ENCODE measurements at regions not wholly inside any gene's neighbourhood (a gene's known extent, or its start where the extent isn't known, plus 50 kb on each side); places are given as distances from the start of the nearest gene placed in this dataset.
A peak's percentile ranks its signal among the peaks of the same experiment; 100 is the strongest.
"Not testable (repeated sequence)": the region's sequence is repeated elsewhere in the genome, so short reads cannot be mapped to it uniquely, and the experiment has no call there.

GRCh38 chr7:35975851-35976454 is 175.1 kb downstream of the SEPTIN7 start:
- Mint-ChIP-seq H3K36me3 (ENCODE audit: insufficient read depth) (no peaks in the 10 kb centered on the region), H3K4me3 (ENCODE audit: low read depth) (no peak overlapping the region), H3K27ac (no peak overlapping the region), H3K9me3 (ENCODE audit: low read depth) (no peaks in the 10 kb centered on the region), H3K4me1 (ENCODE audit: low read depth) (no peaks in the 10 kb centered on the region), H3K27me3 (no peaks in the 10 kb centered on the region)
- TF ChIP-seq, protein P1, sequence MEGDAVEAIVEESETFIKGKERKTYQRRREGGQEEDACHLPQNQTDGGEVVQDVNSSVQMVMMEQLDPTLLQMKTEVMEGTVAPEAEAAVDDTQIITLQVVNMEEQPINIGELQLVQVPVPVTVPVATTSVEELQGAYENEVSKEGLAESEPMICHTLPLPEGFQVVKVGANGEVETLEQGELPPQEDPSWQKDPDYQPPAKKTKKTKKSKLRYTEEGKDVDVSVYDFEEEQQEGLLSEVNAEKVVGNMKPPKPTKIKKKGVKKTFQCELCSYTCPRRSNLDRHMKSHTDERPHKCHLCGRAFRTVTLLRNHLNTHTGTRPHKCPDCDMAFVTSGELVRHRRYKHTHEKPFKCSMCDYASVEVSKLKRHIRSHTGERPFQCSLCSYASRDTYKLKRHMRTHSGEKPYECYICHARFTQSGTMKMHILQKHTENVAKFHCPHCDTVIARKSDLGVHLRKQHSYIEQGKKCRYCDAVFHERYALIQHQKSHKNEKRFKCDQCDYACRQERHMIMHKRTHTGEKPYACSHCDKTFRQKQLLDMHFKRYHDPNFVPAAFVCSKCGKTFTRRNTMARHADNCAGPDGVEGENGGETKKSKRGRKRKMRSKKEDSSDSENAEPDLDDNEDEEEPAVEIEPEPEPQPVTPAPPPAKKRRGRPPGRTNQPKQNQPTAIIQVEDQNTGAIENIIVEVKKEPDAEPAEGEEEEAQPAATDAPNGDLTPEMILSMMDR (IDR thresholded peaks at IDR 0.05; ENCODE audit: unreplicated experiment): peak; percentile 85
- DNase-seq (ENCODE audit: low spot score, unreplicated experiment): peak; percentile 32

GRCh38 chr7:35978816-35979640 is 174.0 kb upstream of the EEPD1 start:
- not testable (repeated sequence) for H3K27ac Mint-ChIP-seq

DNA sequence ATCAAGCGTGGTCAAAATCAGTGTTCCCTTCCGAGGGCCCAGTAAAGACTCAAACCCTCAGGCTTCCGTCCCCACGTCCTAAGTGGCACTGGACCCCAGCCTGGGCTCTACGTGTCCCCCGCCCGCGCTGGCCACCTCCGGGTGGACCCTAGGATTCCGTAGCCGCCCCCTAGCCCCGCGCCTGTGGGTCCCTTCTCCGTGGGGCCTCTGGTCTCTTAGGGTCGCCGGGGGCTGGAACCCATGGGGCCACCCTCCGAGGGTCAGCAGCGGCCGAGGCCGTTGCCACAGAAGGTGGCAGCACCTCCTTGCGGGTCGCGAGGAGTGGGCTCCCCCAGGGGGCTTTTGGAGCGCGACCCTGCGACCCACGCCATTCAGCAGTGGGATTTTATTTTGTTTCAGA is 170.5 kb upstream of the EEPD1 start:
- H3K4me1 Mint-ChIP-seq (ENCODE audit: low read depth): no peaks in the 10 kb centered on the region
- H3K9me3 Mint-ChIP-seq (ENCODE audit: low read depth): no peaks in the 10 kb centered on the region
- DNase-seq (ENCODE audit: low spot score, unreplicated experiment): no peak
- H3K27ac Mint-ChIP-seq: no peak overlapping the region
- no peak overlapping the region for H3K4me3 Mint-ChIP-seq (ENCODE audit: low read depth)
- H3K27me3 Mint-ChIP-seq: no peaks in the 10 kb centered on the region
- H3K36me3 Mint-ChIP-seq (ENCODE audit: insufficient read depth): no peaks in the 10 kb centered on the region
- TF ChIP-seq, protein P1 (IDR thresholded peaks at IDR 0.05; ENCODE audit: unreplicated experiment): no peak

More at GRCh38 chr7:35978816-35979640, 174.0 kb upstream of the EEPD1 start:
- H3K27me3 Mint-ChIP-seq; DNase-seq (ENCODE audit: low spot score, unreplicated experiment); H3K36me3 Mint-ChIP-seq (ENCODE audit: insufficient read depth); H3K4me3 Mint-ChIP-seq (ENCODE audit: low read depth); H3K9me3 Mint-ChIP-seq (ENCODE audit: low read depth); H3K4me1 Mint-ChIP-seq (ENCODE audit: low read depth): not testable (repeated sequence)

DNA sequence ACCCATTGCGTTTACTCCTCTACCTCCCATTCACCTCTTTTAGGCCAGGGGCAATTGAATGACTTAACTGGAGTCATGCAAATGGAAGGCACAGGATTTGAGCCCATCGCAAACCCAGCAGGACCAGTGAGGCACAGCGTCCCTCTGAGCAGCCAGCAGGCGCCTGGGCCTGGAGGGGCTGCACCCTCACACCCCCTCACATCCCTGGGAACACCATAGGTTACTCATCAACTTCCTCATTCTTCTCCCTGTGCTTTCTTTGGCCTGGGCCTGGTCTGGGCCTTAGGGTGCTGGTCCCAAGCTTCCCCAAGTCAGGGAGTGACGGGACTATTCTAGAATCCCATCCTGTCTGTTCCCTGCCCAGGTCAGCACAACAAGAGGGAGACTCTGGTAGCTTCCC is 169.4 kb upstream of the EEPD1 start:
- Mint-ChIP-seq H3K9me3 (ENCODE audit: low read depth) (no peaks in the 10 kb centered on the region), H3K27me3 (no peaks in the 10 kb centered on the region), H3K4me3 (ENCODE audit: low read depth) (no peak overlapping the region), H3K4me1 (ENCODE audit: low read depth) (no peaks in the 10 kb centered on the region), H3K36me3 (ENCODE audit: insufficient read depth) (no peaks in the 10 kb centered on the region), H3K27ac (no peak overlapping the region)
- TF ChIP-seq, protein P1 (IDR thresholded peaks at IDR 0.05; ENCODE audit: unreplicated experiment): no peak
- no peak for DNase-seq (ENCODE audit: low spot score, unreplicated experiment)

- Mint-ChIP-seq H3K4me1 (ENCODE audit: low read depth) (no peaks in the 10 kb centered on the region), H3K27ac (no peak overlapping the region), H3K27me3 (no peaks in the 10 kb centered on the region), H3K9me3 (ENCODE audit: low read depth) (no peaks in the 10 kb centered on the region), H3K4me3 (ENCODE audit: low read depth) (no peak overlapping the region), H3K36me3 (ENCODE audit: insufficient read depth) (no peaks in the 10 kb centered on the region)
- peak; percentile 69 for DNase-seq (ENCODE audit: low spot score, unreplicated experiment)
- TF ChIP-seq, protein P1 (IDR thresholded peaks at IDR 0.05; ENCODE audit: unreplicated experiment): peak; percentile 93
These were observed 167.8 kb upstream of the EEPD1 start for GRCh38 chr7:35985126-35985754.

Data from progenitor cell of endocrine pancreas (in vitro differentiated cells).